ENCODE measurements at regions not wholly inside any gene's neighbourhood (a gene's known extent, or its start where the extent isn't known, plus 50 kb on each side); places are given as distances from the start of the nearest gene placed in this dataset.

DNA sequence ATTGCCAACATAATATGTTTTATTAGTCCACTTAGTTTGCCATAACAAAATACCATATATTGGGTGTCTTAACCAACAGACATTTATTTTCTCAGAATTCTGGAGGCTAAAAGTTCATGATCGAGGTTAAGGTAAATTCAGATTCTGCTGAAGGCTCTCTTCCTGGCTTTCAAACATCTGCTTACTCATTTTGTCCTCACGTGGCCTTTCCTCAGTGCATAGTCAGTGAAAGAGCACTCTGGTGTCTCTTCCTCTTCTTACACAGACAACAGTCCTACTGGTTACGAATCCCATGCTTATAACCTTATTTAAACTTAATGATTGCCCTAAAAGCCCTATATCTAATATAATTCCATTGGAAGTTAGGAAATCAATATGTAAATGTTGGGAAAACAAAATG is 479.7 kb downstream of the FSCB start:
- TF ChIP-seq CTCF (IDR thresholded peaks at IDR 0.05) (no peak), EZH2 (IDR thresholded peaks at IDR 0.05; ENCODE audit: borderline replicate concordance, insufficient read depth, low read depth, low read length, poor library complexity, severe bottlenecking) (no peak)

Data from B cell (primary cell).